Heart right ventricle (tissue), 16 donors: ENCODE measurements at regions not wholly inside any gene's neighbourhood (a gene's known extent, or its start where the extent isn't known, plus 50 kb on each side); places are given as distances from the start of the nearest gene placed in this dataset.

Source experiments
- ATAC-seq, 8 donors: fragments of 200-7000 bp; cut with Tn5 transposase; one replicate each; pipeline ENCODE4 v1.9.1; 2020; ENCODE audit warnings: mild to moderate bottlenecking in 8 of 8, moderate library complexity in 8 of 8, moderate number of reproducible peaks in 1 of 8
- DNase-seq, 2 donors: peaks; one replicate each; pipeline ENCODE4 v3.0.0-alpha.2; 2020
- H3K27ac ChIP-seq, 10 donors: fragments of 200-600 bp; sonication (generic) in 2 of 10; one replicate each; pipeline versions ENCODE4 v1.5.0 to v1.8.0; 2020 to 2022; ENCODE audit warnings: mild to moderate bottlenecking in 3 of 10
- H3K27me3 ChIP-seq, 7 donors: fragments of 200-600 bp; one replicate each; pipeline ENCODE4 v1.8.0; 2021 to 2022; ENCODE audit warnings: mild to moderate bottlenecking in 2 of 7
- H3K36me3 ChIP-seq, 9 donors: fragments of 200-600 bp; sonication (generic) in 1 of 9; one replicate each; pipeline versions ENCODE4 v1.5.0 to v1.8.0; 2020 to 2022; ENCODE audit warnings: mild to moderate bottlenecking in 2 of 9
- H3K4me1 ChIP-seq, 9 donors: fragments of 200-600 bp; sonication (generic) in 1 of 9; one replicate each; pipeline versions ENCODE4 v1.5.0 to v1.8.0; 2020 to 2022; ENCODE audit warnings: mild to moderate bottlenecking in 4 of 9
- H3K4me3 ChIP-seq, 10 donors: fragments of 200-600 bp; sonication (generic) in 2 of 10; one replicate each; pipeline versions ENCODE4 v1.5.0 to v1.8.0; 2020 to 2022; ENCODE audit warnings: mild to moderate bottlenecking in 7 of 10, moderate library complexity in 2 of 10
- H3K9me3 ChIP-seq, 11 donors: fragments of 200-600 bp in 10 of 11; sonication (generic) in 2 of 11; one replicate each; pipeline versions ENCODE4 v1.5.0 to v1.8.0; 2013 to 2022; ENCODE audit warnings: mild to moderate bottlenecking in 2 of 11, control low read depth in 1 of 11, moderate library complexity in 1 of 11
- CTCF ChIP-seq, 9 donors: fragments of 200-600 bp; sonication (generic) in 2 of 9; IDR thresholded peaks; one replicate each; pipeline versions ENCODE4 v1.5.0 to v1.8.0; 2021 to 2022; ENCODE audit warnings: antibody characterized with exemption in 9 of 9, mild to moderate bottlenecking in 5 of 9, moderate library complexity in 1 of 9
- WGBS, 2 donors: extraction: QIAGEN DNeasy Blood & Tissue Kit; methylation state at CpG; one replicate each; pipeline ENCODE4 v1.1.7; 2013; ENCODE audit warnings: inconsistent platforms in 1 of 2; 5-methylcytosine and 5-hydroxymethylcytosine counted together
- intact Hi-C, 10 donors: fragments of 100-400 bp; cut with DNase I; formaldehyde crosslinking; loops; one replicate each; pipeline versions ENCODE4 v1.11.1 to v1.14.2; 2022
- donor health status: Arrhythmogenic right ventricular cardiomyopathy.
- donor health status: ischemic (EF 13 %, LVEDD 7.1; RV severe dilation, severe dysfunction).
- donor health status: healthy with polysubstance abuse.
- donor health status: DM: no; HTN: yes; CAD: no.
- donor health status: DM: no; HTN: no; CAD: no.
- donor health status: ischemic (EF 25% LVEDD 6.9; RV normal size, moderate dysfunction).
- donor health status: ischemic (EF 25% LVEDD 5.7; RV mildly dilated, moderate dysfunction).
- donor health status: healthy.
- donor health status: DM: yes; HTN: yes; CAD: no.
- donor health status: Ischemic cardiomyopathy.
- donor health status: ischemic (EF 35%, LVEDD 5.7; RV mildly dilated, moderate dysfunction).
- donor health status: nonischemic (EF 11% LVEDD 7.7; RV severe dilation, severe dysfunction).
- donor health status: DM: yes; HTN: yes; CAD: no.
- donor health status: PGD.
- donor health status: ischemic (EF 29% LVEDD 5.4; RV normal size, mild dysfunction).
- donor health status: nonischemic (EF 23%, LVEDD 6.1; RV moderate dilation, normal function).

GRCh38 chr1:106785176-106785575 lies 271.3 kb upstream of the PRMT6 start:
- ATAC-seq (no peak), DNase-seq (no peak)
- Histone ChIP-seq H3K36me3 (no peaks in the 10 kb centered on the region), H3K27me3 (no peaks in the 10 kb centered on the region), H3K4me3 (no peak overlapping the region), H3K27ac (no peak overlapping the region), H3K9me3 (no peaks in the 10 kb centered on the region), H3K4me1 (no peaks in the 10 kb centered on the region)
- no peak for TF ChIP-seq CTCF (IDR thresholded peaks at IDR 0.05)
- intact Hi-C loops: no loop called here

DNA sequence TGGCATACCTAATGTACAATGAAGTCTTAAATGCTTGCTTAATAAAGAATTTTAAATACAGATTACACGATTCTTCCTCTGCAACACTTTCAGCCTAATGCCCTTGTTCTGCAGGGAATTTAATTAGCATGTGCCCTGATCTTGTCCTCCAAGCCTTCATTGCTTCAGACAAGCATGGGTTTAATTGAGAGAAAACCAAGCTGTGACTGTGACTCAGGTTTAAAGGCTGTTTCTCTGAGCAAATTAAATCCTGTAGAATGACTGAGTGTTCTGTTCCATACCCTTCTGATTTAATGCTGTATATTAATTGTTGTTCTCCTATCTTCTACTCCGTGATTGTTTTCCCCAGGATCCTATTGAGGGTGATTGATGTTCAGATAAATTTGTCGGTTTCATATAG lies 269.0 kb upstream of the PRMT6 start:
- DNase-seq (no peak), ATAC-seq (no peak)
- Histone ChIP-seq H3K4me3 (no peak overlapping the region), H3K9me3 (no peaks in the 10 kb centered on the region), H3K4me1 (no peaks in the 10 kb centered on the region), H3K36me3 (no peaks in the 10 kb centered on the region), H3K27ac (no peak overlapping the region), H3K27me3 (no peaks in the 10 kb centered on the region)
- intact Hi-C loops: no loop called here
- no peak for TF ChIP-seq CTCF (IDR thresholded peaks at IDR 0.05)
- 64 to 65% methylated on average over 3 of the region's 3 CpGs for WGBS, 2 donors

DNA sequence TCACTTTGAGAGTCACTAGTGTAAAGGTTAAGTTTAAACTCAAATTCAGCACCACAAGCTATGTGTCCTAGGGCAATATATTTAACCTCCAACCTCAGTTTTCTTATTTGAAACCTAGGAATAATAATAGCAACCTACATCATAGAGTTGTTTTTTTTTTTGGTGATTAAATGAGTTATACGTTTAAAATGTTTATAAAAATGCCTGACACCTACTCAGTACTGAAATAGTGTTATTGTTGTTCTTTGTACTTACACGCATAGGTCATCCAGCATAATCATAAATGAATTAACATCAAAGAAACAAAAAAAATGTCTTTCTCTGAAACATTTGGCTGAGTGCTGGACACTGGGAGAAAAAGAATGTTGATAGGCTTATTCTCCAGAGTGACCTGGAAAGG lies 266.8 kb upstream of the PRMT6 start:
- WGBS, 2 donors: 76 to 81% methylated on average over 2 of the region's 2 CpGs
- no peaks in the 10 kb centered on the region for H3K4me1 ChIP-seq
- intact Hi-C loops: no loop called here
- DNase-seq (no peak), ATAC-seq (no peak)
- no peaks in the 10 kb centered on the region for H3K27me3 ChIP-seq
- no peak for TF ChIP-seq CTCF (IDR thresholded peaks at IDR 0.05)
- H3K4me3 ChIP-seq: no peak overlapping the region
- no peaks in the 10 kb centered on the region for H3K9me3 ChIP-seq
- H3K36me3 ChIP-seq: no peaks in the 10 kb centered on the region
- no peak overlapping the region for H3K27ac ChIP-seq

GRCh38 chr1:106791041-106791440 lies 265.4 kb upstream of the PRMT6 start:
- TF ChIP-seq CTCF (IDR thresholded peaks at IDR 0.05): no peak
- H3K4me1 ChIP-seq: no peaks in the 10 kb centered on the region
- no peak for DNase-seq
- WGBS, 2 donors: 85 to 89% methylated on average over 11 of the region's 11 CpGs
- intact Hi-C loops: no loop called here
- H3K27me3 ChIP-seq: no peaks in the 10 kb centered on the region
- H3K4me3 ChIP-seq: no peak overlapping the region
- H3K36me3 ChIP-seq: no peaks in the 10 kb centered on the region
- no peak for ATAC-seq
- H3K9me3 ChIP-seq: no peaks in the 10 kb centered on the region
- no peak overlapping the region for H3K27ac ChIP-seq

- ATAC-seq (no peak), DNase-seq (no peak)
- Histone ChIP-seq H3K27ac (no peak overlapping the region), H3K36me3 (no peaks in the 10 kb centered on the region), H3K27me3 (no peaks in the 10 kb centered on the region), H3K4me1 (no peaks in the 10 kb centered on the region), H3K9me3 (no peaks in the 10 kb centered on the region), H3K4me3 (no peak overlapping the region)
- no peak for TF ChIP-seq CTCF (IDR thresholded peaks at IDR 0.05)
- intact Hi-C loops: no loop called here
- WGBS, 2 donors: 70 to 76% methylated on average over 2 of the region's 2 CpGs
These were observed 262.8 kb upstream of the PRMT6 start for GRCh38 chr1:106793651-106794050.
